Islet of Langerhans (tissue), 1 donor: ENCODE measurements at regions not wholly inside any gene's neighbourhood (a gene's known extent, or its start where the extent isn't known, plus 50 kb on each side); places are given as distances from the start of the nearest gene placed in this dataset.
"Not testable (repeated sequence)": the region's sequence is repeated elsewhere in the genome, so short reads cannot be mapped to it uniquely, and the experiment has no call there.

Experiments used
- FAIRE-seq: peaks from one replicate; lab custom pipeline; 2011; peaks lifted over from hg19 to GRCh38; lab: Jason Lieb, UNC

- FAIRE-seq, result no peak
Measured at GRCh38 chr2:33762636-33763035, 163.5 kb upstream of the FAM98A start.

GRCh38 chr2:33746208-33746800 lies 147.2 kb upstream of the FAM98A start:
- FAIRE-seq, result no peak

GRCh38 chr2:33735096-33735495 lies 136.0 kb upstream of the FAM98A start:
- no peak for FAIRE-seq

GRCh38 chr2:33730804-33731203 lies 131.7 kb upstream of the FAM98A start:
- no peak for FAIRE-seq

GRCh38 chr2:33730193-33730592 lies 131.1 kb upstream of the FAM98A start:
- no peak for FAIRE-seq

- no peak for FAIRE-seq
Measured at GRCh38 chr2:33729353-33729752, 130.3 kb upstream of the FAM98A start.

GRCh38 chr2:33728106-33728505 lies 129.0 kb upstream of the FAM98A start:
- FAIRE-seq, result no peak

- FAIRE-seq, result no peak
Measured at GRCh38 chr2:33727361-33728032, 128.4 kb upstream of the FAM98A start.

GRCh38 chr2:33726415-33726814 lies 127.3 kb upstream of the FAM98A start:
- FAIRE-seq, result no peak

GRCh38 chr2:33723329-33723728 lies 124.2 kb upstream of the FAM98A start:
- FAIRE-seq, result no peak

- FAIRE-seq, result no peak
Measured at GRCh38 chr2:33719067-33719466, 120.0 kb upstream of the FAM98A start.

GRCh38 chr2:33712674-33713073 lies 113.6 kb upstream of the FAM98A start:
- no peak for FAIRE-seq

GRCh38 chr2:33709951-33710350 lies 110.9 kb upstream of the FAM98A start:
- no peak for FAIRE-seq

GRCh38 chr2:33707312-33707711 lies 108.2 kb upstream of the FAM98A start:
- no peak for FAIRE-seq

- no peak for FAIRE-seq
Measured at GRCh38 chr2:33706410-33706809, 107.3 kb upstream of the FAM98A start.

GRCh38 chr2:33704406-33704855 lies 105.3 kb upstream of the FAM98A start:
- FAIRE-seq, result no peak

- no peak for FAIRE-seq
Measured at GRCh38 chr2:33696234-33696633, 97.1 kb upstream of the FAM98A start.

- no peak for FAIRE-seq
Measured at GRCh38 chr2:33694904-33695303, 95.8 kb upstream of the FAM98A start.

GRCh38 chr2:33690686-33691085 lies 91.6 kb upstream of the FAM98A start:
- not testable (repeated sequence) for FAIRE-seq

- FAIRE-seq, result no peak
Measured at GRCh38 chr2:33681364-33681757, 82.3 kb upstream of the FAM98A start.

GRCh38 chr2:33680644-33681363 lies 81.7 kb upstream of the FAM98A start:
- no peak for FAIRE-seq

GRCh38 chr2:33678436-33678835 lies 79.3 kb upstream of the FAM98A start:
- FAIRE-seq, result no peak

GRCh38 chr2:33673937-33674336 lies 74.8 kb upstream of the FAM98A start:
- peak; percentile 98 for FAIRE-seq

- no peak for FAIRE-seq
Measured at GRCh38 chr2:33672896-33673295, 73.8 kb upstream of the FAM98A start.
